Breast epithelium (tissue), 4 donors: ENCODE measurements at regions not wholly inside any gene's neighbourhood (a gene's known extent, or its start where the extent isn't known, plus 50 kb on each side); places are given as distances from the start of the nearest gene placed in this dataset.

Experiments
- DNase-seq, 2 donors: peaks; one replicate each; pipeline ENCODE4 v3.0.0-alpha.2; 2019; ENCODE audit warnings: low spot score in 2 of 2
- H3K27ac ChIP-seq, 2 donors: fragments of 200-600 bp; sonication (generic) in 1 of 2; one replicate each; pipeline ENCODE4 v1.5.1; 2016 to 2019; ENCODE audit warnings: mild to moderate bottlenecking in 1 of 2
- H3K27me3 ChIP-seq, 2 donors: fragments of 200-600 bp; sonication (generic) in 1 of 2; one replicate each; pipeline versions ENCODE4 v1.5.1 to v1.6.0; 2017 to 2019; ENCODE audit warnings: control low read depth in 1 of 2, mild to moderate bottlenecking in 1 of 2
- H3K36me3 ChIP-seq: fragments of 200-600 bp; one replicate; pipeline ENCODE4 v1.5.1; 2019
- H3K4me1 ChIP-seq, 2 donors: fragments of 200-600 bp; sonication (generic); one replicate each; pipeline ENCODE4 v1.5.1; 2016 to 2019; ENCODE audit warnings: control low read depth in 1 of 2
- H3K4me3 ChIP-seq, 3 donors: fragments of 200-600 bp; sonication (generic); 1 replicate in 2 of 3; 2 replicates in 1 of 3; pipeline ENCODE4 v1.5.1; 2016 to 2019; ENCODE audit warnings: mild to moderate bottlenecking in 3 of 3, moderate library complexity in 2 of 3
- H3K9me3 ChIP-seq, 2 donors: fragments of 200-600 bp; sonication (generic) in 1 of 2; one replicate each; pipeline ENCODE4 v1.5.1; 2016 to 2019; ENCODE audit warnings: control low read depth in 1 of 2
- CTCF ChIP-seq, 3 donors: fragments of 450-650 bp; IDR thresholded peaks; one replicate each; pipeline ENCODE4 v1.5.1; 2016 to 2017; ENCODE audit warnings: antibody characterized with exemption in 3 of 3, mild to moderate bottlenecking in 3 of 3, moderate library complexity in 3 of 3
- POLR2A ChIP-seq: fragments of 450-650 bp; IDR thresholded peaks from one replicate; pipeline ENCODE4 v1.6.1; 2016; ENCODE audit warnings: antibody characterized with exemption, mild to moderate bottlenecking, moderate library complexity
- POLR2AphosphoS5 ChIP-seq, 3 donors: sonication (generic); formaldehyde crosslinking; IDR thresholded peaks; one replicate each; pipeline ENCODE4 v1.6.1; 2017; ENCODE audit warnings: antibody characterized with exemption in 3 of 3
- intact Hi-C: fragments of 100-400 bp; cut with DNase I; formaldehyde crosslinking; loops from one replicate; pipeline ENCODE4 v1.15.1; 2023; ENCODE audit warnings: low total_unique reads

GRCh38 chr7:33761449-33762080 is 143.8 kb upstream of the BMPER start:
- Histone ChIP-seq H3K27me3 (no peaks in the 10 kb centered on the region), H3K4me1 (no peaks in the 10 kb centered on the region), H3K4me3 (no peak overlapping the region), H3K27ac (no peak overlapping the region), H3K9me3 (no peaks in the 10 kb centered on the region), H3K36me3 (no peaks in the 10 kb centered on the region)
- DNase-seq: no peak
- no peak for TF ChIP-seq POLR2A
- no peak for TF ChIP-seq CTCF (IDR thresholded peaks at IDR 0.05)
- TF ChIP-seq POLR2AphosphoS5 (IDR thresholded peaks at IDR 0.05): no peak
- intact Hi-C loops: no loop called here

GRCh38 chr7:33762151-33762910 is 143.0 kb upstream of the BMPER start:
- DNase-seq: no peak

GRCh38 chr7:33762911-33763306 is 142.4 kb upstream of the BMPER start:
- no peaks in the 10 kb centered on the region for H3K27me3 ChIP-seq
- no peaks in the 10 kb centered on the region for H3K4me1 ChIP-seq
- no peak overlapping the region for H3K4me3 ChIP-seq
- no peaks in the 10 kb centered on the region for H3K9me3 ChIP-seq
- DNase-seq: no peak
- no peaks in the 10 kb centered on the region for H3K36me3 ChIP-seq
- no peak for TF ChIP-seq POLR2A
- TF ChIP-seq CTCF (IDR thresholded peaks at IDR 0.05): no peak
- no peak for TF ChIP-seq POLR2AphosphoS5 (IDR thresholded peaks at IDR 0.05)
- intact Hi-C loops: no loop called here
- H3K27ac ChIP-seq: no peak overlapping the region

More at GRCh38 chr7:33762151-33762910, 143.0 kb upstream of the BMPER start:
- no peaks in the 10 kb centered on the region for H3K4me1 ChIP-seq
- no peaks in the 10 kb centered on the region for H3K27me3 ChIP-seq
- H3K4me3 ChIP-seq: no peak overlapping the region
- no peak for TF ChIP-seq POLR2A
- no peak for TF ChIP-seq CTCF (IDR thresholded peaks at IDR 0.05)
- no peak for TF ChIP-seq POLR2AphosphoS5 (IDR thresholded peaks at IDR 0.05)
- H3K9me3 ChIP-seq: no peaks in the 10 kb centered on the region
- intact Hi-C loops: no loop called here
- H3K27ac ChIP-seq: no peak overlapping the region
- H3K36me3 ChIP-seq: no peaks in the 10 kb centered on the region

GRCh38 chr7:33764752-33765451 is 140.4 kb upstream of the BMPER start:
- no peak overlapping the region for H3K4me3 ChIP-seq
- intact Hi-C loops: no loop called here
- no peak overlapping the region for H3K27ac ChIP-seq
- no peaks in the 10 kb centered on the region for H3K36me3 ChIP-seq
- no peaks in the 10 kb centered on the region for H3K4me1 ChIP-seq
- no peaks in the 10 kb centered on the region for H3K27me3 ChIP-seq
- TF ChIP-seq POLR2AphosphoS5 (IDR thresholded peaks at IDR 0.05) (no peak), CTCF (IDR thresholded peaks at IDR 0.05) (no peak), POLR2A (no peak)
- no peaks in the 10 kb centered on the region for H3K9me3 ChIP-seq
- no peak for DNase-seq

- no peak for DNase-seq
- H3K36me3 ChIP-seq: no peaks in the 10 kb centered on the region
- intact Hi-C loops: no loop called here
- H3K27ac ChIP-seq: no peak overlapping the region
- no peaks in the 10 kb centered on the region for H3K4me1 ChIP-seq
- no peaks in the 10 kb centered on the region for H3K9me3 ChIP-seq
- no peak overlapping the region for H3K4me3 ChIP-seq
- no peaks in the 10 kb centered on the region for H3K27me3 ChIP-seq
- TF ChIP-seq POLR2A: no peak
- TF ChIP-seq CTCF (IDR thresholded peaks at IDR 0.05): no peak
- TF ChIP-seq POLR2AphosphoS5 (IDR thresholded peaks at IDR 0.05): no peak
Observed at GRCh38 chr7:33766405-33766804, 138.9 kb upstream of the BMPER start.
